HepG2 (cell line): ENCODE measurements at regions not wholly inside any gene's neighbourhood (a gene's known extent, or its start where the extent isn't known, plus 50 kb on each side); places are given as distances from the start of the nearest gene placed in this dataset.

Experiments used
- ETV6 ChIP-seq: sonication (generic); formaldehyde crosslinking; conservative IDR thresholded peaks from 2 replicates; pipeline ENCODE4 v1.4.0; 2020; ENCODE audit warnings: missing genetic modification reagents
- HMG20B ChIP-seq: conservative IDR thresholded peaks from 2 replicates; pipeline ENCODE4 v1.6.1; 2016; ENCODE audit warnings: missing genetic modification reagents, missing compliant biosample characterization
- RBM39 ChIP-seq: fragments of 200-400 bp; formaldehyde crosslinking; IDR thresholded peaks from one replicate; pipeline ENCODE4 v1.6.1; 2018; ENCODE audit warnings: antibody characterized with exemption, mild to moderate bottlenecking, low read depth, low read length; ENCODE audit not compliant: poor library complexity, severe bottlenecking
- TF ChIP-seq, protein P1 (sequence below): IDR thresholded peaks from 2 replicates; pipeline ENCODE4 v1.6.1; 2012; ENCODE audit warnings: low read length, improper control_type of control experiment
- TF ChIP-seq, protein P2 (sequence below): sonication (generic); formaldehyde crosslinking; IDR thresholded peaks from 2 replicates; pipeline ENCODE4 v1.5.0; 2020; ENCODE audit warnings: missing genetic modification reagents
- TF ChIP-seq, protein P3 (sequence below), 2 experiments: fragments of 450-650 bp in 1 of 2; sonication (generic) in 1 of 2; formaldehyde crosslinking in 1 of 2; IDR thresholded peaks; 2 replicates each; pipeline versions ENCODE4 v1.6.1 to v1.8.0; 2016 to 2022; ENCODE audit warnings: antibody characterized with exemption in 1 of 2, mild to moderate bottlenecking in 1 of 2, missing genetic modification reagents in 1 of 2

DNA sequence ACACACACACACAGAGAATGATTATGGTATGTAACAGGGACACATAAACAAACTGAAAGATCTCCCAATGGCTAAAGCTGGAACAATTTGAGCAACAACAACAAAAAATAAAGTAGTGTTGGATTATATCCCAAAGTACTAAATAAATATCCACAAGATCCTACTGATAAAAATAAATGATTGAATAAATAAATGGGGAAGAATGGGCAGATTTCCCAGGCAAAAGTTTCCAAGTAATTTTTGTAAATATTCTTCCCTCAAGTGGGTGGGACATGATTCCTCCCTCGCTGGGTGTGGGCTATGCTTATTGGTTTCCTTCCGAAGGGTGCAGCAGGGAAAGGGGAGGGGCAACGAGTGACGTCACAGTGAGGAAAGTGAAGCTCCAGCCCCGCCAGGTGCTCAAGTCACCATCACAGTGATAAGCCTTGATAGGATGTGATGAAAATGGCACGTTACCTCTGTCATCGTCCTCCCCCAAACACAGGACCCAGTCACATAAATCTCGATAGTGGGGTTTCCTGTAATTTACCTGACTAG, 295.3 kb downstream of the DRD1 start:
- TF ChIP-seq RBM39: no peak
- TF ChIP-seq, protein P1, sequence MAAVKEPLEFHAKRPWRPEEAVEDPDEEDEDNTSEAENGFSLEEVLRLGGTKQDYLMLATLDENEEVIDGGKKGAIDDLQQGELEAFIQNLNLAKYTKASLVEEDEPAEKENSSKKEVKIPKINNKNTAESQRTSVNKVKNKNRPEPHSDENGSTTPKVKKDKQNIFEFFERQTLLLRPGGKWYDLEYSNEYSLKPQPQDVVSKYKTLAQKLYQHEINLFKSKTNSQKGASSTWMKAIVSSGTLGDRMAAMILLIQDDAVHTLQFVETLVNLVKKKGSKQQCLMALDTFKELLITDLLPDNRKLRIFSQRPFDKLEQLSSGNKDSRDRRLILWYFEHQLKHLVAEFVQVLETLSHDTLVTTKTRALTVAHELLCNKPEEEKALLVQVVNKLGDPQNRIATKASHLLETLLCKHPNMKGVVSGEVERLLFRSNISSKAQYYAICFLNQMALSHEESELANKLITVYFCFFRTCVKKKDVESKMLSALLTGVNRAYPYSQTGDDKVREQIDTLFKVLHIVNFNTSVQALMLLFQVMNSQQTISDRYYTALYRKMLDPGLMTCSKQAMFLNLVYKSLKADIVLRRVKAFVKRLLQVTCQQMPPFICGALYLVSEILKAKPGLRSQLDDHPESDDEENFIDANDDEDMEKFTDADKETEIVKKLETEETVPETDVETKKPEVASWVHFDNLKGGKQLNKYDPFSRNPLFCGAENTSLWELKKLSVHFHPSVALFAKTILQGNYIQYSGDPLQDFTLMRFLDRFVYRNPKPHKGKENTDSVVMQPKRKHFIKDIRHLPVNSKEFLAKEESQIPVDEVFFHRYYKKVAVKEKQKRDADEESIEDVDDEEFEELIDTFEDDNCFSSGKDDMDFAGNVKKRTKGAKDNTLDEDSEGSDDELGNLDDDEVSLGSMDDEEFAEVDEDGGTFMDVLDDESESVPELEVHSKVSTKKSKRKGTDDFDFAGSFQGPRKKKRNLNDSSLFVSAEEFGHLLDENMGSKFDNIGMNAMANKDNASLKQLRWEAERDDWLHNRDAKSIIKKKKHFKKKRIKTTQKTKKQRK: no peak
- TF ChIP-seq, protein P2, sequence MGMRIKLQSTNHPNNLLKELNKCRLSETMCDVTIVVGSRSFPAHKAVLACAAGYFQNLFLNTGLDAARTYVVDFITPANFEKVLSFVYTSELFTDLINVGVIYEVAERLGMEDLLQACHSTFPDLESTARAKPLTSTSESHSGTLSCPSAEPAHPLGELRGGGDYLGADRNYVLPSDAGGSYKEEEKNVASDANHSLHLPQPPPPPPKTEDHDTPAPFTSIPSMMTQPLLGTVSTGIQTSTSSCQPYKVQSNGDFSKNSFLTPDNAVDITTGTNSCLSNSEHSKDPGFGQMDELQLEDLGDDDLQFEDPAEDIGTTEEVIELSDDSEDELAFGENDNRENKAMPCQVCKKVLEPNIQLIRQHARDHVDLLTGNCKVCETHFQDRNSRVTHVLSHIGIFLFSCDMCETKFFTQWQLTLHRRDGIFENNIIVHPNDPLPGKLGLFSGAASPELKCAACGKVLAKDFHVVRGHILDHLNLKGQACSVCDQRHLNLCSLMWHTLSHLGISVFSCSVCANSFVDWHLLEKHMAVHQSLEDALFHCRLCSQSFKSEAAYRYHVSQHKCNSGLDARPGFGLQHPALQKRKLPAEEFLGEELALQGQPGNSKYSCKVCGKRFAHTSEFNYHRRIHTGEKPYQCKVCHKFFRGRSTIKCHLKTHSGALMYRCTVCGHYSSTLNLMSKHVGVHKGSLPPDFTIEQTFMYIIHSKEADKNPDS (CRISPR knock-in tag): no peak
- TF ChIP-seq, protein P3, sequence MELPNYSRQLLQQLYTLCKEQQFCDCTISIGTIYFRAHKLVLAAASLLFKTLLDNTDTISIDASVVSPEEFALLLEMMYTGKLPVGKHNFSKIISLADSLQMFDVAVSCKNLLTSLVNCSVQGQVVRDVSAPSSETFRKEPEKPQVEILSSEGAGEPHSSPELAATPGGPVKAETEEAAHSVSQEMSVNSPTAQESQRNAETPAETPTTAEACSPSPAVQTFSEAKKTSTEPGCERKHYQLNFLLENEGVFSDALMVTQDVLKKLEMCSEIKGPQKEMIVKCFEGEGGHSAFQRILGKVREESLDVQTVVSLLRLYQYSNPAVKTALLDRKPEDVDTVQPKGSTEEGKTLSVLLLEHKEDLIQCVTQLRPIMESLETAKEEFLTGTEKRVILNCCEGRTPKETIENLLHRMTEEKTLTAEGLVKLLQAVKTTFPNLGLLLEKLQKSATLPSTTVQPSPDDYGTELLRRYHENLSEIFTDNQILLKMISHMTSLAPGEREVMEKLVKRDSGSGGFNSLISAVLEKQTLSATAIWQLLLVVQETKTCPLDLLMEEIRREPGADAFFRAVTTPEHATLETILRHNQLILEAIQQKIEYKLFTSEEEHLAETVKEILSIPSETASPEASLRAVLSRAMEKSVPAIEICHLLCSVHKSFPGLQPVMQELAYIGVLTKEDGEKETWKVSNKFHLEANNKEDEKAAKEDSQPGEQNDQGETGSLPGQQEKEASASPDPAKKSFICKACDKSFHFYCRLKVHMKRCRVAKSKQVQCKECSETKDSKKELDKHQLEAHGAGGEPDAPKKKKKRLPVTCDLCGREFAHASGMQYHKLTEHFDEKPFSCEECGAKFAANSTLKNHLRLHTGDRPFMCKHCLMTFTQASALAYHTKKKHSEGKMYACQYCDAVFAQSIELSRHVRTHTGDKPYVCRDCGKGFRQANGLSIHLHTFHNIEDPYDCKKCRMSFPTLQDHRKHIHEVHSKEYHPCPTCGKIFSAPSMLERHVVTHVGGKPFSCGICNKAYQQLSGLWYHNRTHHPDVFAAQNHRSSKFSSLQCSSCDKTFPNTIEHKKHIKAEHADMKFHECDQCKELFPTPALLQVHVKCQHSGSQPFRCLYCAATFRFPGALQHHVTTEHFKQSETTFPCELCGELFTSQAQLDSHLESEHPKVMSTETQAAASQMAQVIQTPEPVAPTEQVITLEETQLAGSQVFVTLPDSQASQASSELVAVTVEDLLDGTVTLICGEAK (IDR thresholded peaks at IDR 0.05): no peak
- TF ChIP-seq, protein P3 (CRISPR knock-in tag; IDR thresholded peaks at IDR 0.05): no peak
- TF ChIP-seq HMG20B (CRISPR knock-in tag): no peak
- no peak for TF ChIP-seq ETV6 (CRISPR knock-in tag)
